ENCODE measurements at regions not wholly inside any gene's neighbourhood (a gene's known extent, or its start where the extent isn't known, plus 50 kb on each side); places are given as distances from the start of the nearest gene placed in this dataset.

DNA sequence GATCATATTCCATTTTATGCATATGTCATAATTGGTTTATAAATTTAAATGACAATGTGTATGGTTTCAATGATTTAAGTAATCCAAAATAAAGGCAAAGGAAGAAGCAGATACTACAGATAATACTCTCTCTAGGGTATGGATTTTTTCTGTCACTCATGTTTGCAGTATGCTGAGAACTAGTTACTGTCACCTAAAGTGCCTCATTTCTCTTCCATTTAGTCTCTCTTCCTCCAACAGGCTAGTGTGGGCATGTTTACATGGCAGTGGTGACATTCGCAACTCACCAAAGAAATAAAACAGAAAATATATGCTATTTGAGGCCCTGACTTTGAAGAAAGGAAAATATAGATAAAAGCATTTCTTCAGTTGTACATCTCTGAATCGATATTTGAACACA lies 1460.4 kb upstream of the ZEB2 start:
- 93 to 96% (median 95%) methylated on average over 2 of the region's 2 CpGs for whole genome bisulfite sequencing, 3 donors
- TF ChIP-seq CTCF (IDR thresholded peaks at IDR 0.05): no peak
- no peak overlapping the region for H3K27ac ChIP-seq
- H3K36me3 ChIP-seq (ENCODE audit: insufficient read depth in 1 of 2, low read depth in 1 of 2): no peaks in the 10 kb centered on the region
- ATAC-seq (no peak), DNase-seq (no peak)
- no peaks in the 10 kb centered on the region for H3K9me3 ChIP-seq
- H3K27me3 ChIP-seq (ENCODE audit: insufficient read depth in 3 of 3, low read length in 2 of 3): no peaks in the 10 kb centered on the region
- no peaks in the 10 kb centered on the region for H3K4me1 ChIP-seq
- H3K4me3 ChIP-seq: no peak overlapping the region
- intact Hi-C loops (cut with DNase I): no loop called here

- ATAC-seq (no peak), DNase-seq (no peak)
- Histone ChIP-seq H3K4me3 (no peak overlapping the region), H3K9me3 (no peaks in the 10 kb centered on the region), H3K27ac (no peak overlapping the region), H3K27me3 (ENCODE audit: insufficient read depth in 3 of 3, low read length in 2 of 3) (no peaks in the 10 kb centered on the region), H3K4me1 (no peaks in the 10 kb centered on the region), H3K36me3 (ENCODE audit: insufficient read depth in 1 of 2, low read depth in 1 of 2) (no peaks in the 10 kb centered on the region)
- no peak for TF ChIP-seq CTCF (IDR thresholded peaks at IDR 0.05)
- intact Hi-C loops (cut with DNase I): no loop called here
- 34 to 43% (median 34%) methylated on average over 3 of the region's 3 CpGs for WGBS, 3 donors
These were observed 1455.5 kb upstream of the ZEB2 start for GRCh38 chr2:145975406-145975805.

DNA sequence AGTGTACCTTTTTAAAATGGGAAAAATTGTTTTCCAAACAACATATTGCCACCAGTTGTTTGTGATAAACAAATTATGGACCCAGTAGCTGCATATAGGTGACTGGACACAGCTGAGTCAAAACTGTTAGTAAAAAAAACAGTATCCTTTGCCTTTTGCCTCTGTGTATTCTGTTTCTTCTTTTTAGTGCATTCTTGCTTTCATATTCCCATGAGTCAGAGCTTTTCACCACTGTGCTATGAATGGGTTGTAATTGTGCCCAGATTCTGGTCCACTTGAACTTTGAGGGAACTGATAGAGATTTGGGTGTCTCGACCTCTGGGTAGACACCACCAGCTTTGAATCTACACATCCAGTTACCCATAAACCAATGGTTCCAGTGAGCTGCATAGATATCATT lies 1441.9 kb upstream of the ZEB2 start:
- no peak overlapping the region for H3K27ac ChIP-seq
- intact Hi-C loops (cut with DNase I): no loop called here
- H3K4me3 ChIP-seq: no peak overlapping the region
- no peaks in the 10 kb centered on the region for H3K36me3 ChIP-seq (ENCODE audit: insufficient read depth in 1 of 2, low read depth in 1 of 2)
- no peak for DNase-seq
- H3K27me3 ChIP-seq (ENCODE audit: insufficient read depth in 3 of 3, low read length in 2 of 3): no peaks in the 10 kb centered on the region
- no peak for TF ChIP-seq CTCF (IDR thresholded peaks at IDR 0.05)
- no peaks in the 10 kb centered on the region for H3K4me1 ChIP-seq
- ATAC-seq: no peak
- H3K9me3 ChIP-seq: no peaks in the 10 kb centered on the region
- WGBS, 3 donors: 83 to 90% (median 86%) methylated on average over 1 of the region's 1 CpG

GRCh38 chr2:145960479-145961163 lies 1440.7 kb upstream of the ZEB2 start:
- ATAC-seq (no peak), DNase-seq (peak in 1 of 2 donors; percentile 40)
- no peaks in the 10 kb centered on the region for H3K9me3 ChIP-seq
- intact Hi-C loops (cut with DNase I): no loop called here
- no peak overlapping the region for H3K4me3 ChIP-seq
- no peaks in the 10 kb centered on the region for H3K27me3 ChIP-seq (ENCODE audit: insufficient read depth in 3 of 3, low read length in 2 of 3)
- no peak overlapping the region for H3K27ac ChIP-seq
- no peaks in the 10 kb centered on the region for H3K36me3 ChIP-seq (ENCODE audit: insufficient read depth in 1 of 2, low read depth in 1 of 2)
- no peak for TF ChIP-seq CTCF (IDR thresholded peaks at IDR 0.05)
- WGBS, 3 donors: 96 to 97% (median 96%) methylated on average over 18 to 23 of the region's 23 CpGs
- no peaks in the 10 kb centered on the region for H3K4me1 ChIP-seq

- intact Hi-C loops (cut with DNase I): no loop called here
- H3K27me3 ChIP-seq (ENCODE audit: insufficient read depth in 3 of 3, low read length in 2 of 3): no peaks in the 10 kb centered on the region
- no peak overlapping the region for H3K27ac ChIP-seq
- H3K4me1 ChIP-seq: no peaks in the 10 kb centered on the region
- ATAC-seq (no peak), DNase-seq (no peak)
- 89 to 98% (median 94%) methylated on average over 4 of the region's 4 CpGs for WGBS, 3 donors
- H3K36me3 ChIP-seq (ENCODE audit: insufficient read depth in 1 of 2, low read depth in 1 of 2): no peaks in the 10 kb centered on the region
- TF ChIP-seq CTCF (IDR thresholded peaks at IDR 0.05): no peak
- H3K9me3 ChIP-seq: no peaks in the 10 kb centered on the region
- H3K4me3 ChIP-seq: no peak overlapping the region
These were observed 1438.7 kb upstream of the ZEB2 start for GRCh38 chr2:145958611-145959010.

Data from psoas muscle (tissue), 7 donors.